Embryonic facial prominence (tissue), 1 donor: ENCODE measurements at regions not wholly inside any gene's neighbourhood (a gene's known extent, or its start where the extent isn't known, plus 50 kb on each side); places are given as distances from the start of the nearest gene placed in this dataset.
"Not testable (repeated sequence)": the region's sequence is repeated elsewhere in the genome, so short reads cannot be mapped to it uniquely, and the experiment has no call there.

ENCODE experiments used
- DNase-seq: peaks from one replicate; pipeline ENCODE4 v3.0.0-alpha.2; 2016; ENCODE audit errors: extremely low spot score

DNA sequence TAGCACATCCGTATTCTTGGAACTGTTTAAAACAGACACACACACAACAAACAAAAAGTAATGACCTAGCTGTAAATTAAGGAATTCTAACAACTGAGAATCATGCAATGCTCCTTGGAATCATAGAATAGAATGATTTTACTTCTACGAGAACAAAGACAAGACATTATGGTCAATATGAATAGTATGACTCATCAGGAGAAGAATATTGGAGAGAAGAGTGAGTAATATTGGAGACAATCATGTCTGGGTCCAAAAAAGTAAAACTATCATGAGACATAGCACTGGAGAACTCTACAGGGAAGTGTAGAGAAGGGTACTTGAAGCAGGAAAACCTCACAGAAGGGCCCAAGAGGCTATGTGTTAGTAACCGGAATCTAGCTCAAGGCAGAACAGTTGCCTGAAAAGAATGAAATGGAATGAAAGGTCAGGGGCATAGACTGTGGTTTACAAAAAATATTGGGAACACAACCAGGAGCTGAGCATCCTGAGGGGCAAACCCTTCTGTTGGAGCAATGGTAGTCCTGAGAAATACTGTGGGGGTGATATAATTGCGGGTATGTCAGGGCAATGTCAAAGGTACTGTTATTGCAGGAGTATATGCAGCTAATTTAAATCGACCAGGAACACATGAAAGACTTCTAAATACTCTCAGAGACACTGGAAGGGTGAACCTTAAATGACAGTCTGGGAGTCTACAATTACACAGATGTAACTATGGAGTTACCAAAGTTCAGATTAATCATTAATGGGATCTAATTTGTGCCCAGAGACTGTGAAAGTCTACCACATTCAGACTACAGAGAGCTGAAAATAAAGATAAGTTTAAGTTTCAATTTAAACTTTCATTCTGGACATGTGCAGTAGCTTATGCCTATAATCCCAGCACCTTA, 201.2 kb downstream of the BCHE start:
- no peak for DNase-seq

DNA sequence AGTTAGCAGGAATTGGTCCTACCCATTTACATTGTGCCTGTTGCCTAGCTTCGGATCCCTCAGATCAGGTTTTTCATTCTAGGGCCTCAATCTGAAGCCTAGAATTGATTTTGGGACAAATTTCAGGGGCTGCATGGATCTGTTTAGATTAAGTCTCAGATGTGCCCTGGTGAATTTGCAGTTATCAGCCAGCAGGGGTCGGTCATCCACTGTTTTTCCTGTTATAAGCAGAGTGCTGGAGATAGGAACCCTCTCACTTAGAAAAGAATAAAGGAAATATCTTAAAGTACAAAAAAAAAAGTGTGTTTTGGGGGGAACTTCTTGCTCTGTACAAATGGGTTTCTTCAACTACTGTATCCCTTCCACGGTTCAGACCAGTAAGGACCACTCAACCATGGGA, 212.5 kb downstream of the BCHE start:
- DNase-seq: no peak

DNA sequence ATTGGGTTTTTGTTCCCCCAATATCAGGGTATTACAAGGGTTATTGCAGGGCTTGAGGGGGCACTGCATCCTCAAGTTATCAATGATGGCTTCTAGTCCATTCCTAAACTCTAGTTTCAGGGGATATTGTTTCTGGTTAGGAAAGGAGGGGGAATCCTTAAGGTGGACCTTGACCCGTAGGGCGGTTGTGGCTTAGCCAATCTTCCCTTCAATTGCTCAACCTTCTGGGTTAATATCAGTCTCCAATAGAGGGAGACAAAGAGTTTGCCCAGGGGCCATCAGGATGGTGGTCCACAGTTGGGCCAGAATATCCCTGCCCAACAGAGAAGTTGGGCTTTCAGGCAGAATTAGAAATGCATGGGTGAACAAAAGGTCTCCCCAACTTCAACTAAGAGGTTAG, 214.9 kb downstream of the BCHE start:
- DNase-seq: no peak

DNA sequence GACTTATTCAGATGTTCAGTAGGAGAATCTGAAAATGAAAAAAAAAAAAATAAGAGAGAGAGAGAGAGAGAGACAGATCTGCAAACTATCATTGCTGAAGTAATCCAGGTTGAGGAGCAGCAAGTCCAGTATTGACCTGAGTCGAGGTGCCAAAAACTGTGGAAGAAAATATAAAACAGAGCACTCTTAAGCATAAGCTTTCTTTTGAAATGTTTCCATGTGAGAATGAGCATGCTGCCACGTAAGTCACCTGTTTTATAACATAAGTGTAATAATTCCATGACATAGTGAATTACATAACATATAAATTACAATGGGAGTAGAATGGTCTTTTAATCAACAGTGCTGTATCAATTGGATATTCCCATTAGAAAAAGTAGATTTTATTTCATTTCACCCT, 218.2 kb downstream of the BCHE start:
- DNase-seq: no peak

DNA sequence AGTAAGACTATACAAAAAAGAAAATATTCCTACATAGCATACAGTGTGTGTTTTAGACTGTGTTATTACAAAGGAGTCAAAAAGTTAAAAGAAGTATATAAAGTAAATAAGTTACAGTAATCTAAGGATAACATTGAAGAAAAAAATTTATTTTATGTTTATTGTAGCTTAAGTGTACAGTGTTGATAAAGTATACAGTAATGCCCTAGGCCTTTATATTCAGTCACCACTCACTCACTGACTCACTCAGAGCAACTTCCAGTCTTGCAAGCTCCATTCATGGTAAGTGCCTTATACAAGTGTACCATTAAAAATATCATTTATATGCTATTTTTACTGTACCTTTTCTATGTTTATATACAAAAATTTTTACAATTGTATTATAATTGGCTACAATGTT, 220.1 kb downstream of the BCHE start:
- no peak for DNase-seq

DNA sequence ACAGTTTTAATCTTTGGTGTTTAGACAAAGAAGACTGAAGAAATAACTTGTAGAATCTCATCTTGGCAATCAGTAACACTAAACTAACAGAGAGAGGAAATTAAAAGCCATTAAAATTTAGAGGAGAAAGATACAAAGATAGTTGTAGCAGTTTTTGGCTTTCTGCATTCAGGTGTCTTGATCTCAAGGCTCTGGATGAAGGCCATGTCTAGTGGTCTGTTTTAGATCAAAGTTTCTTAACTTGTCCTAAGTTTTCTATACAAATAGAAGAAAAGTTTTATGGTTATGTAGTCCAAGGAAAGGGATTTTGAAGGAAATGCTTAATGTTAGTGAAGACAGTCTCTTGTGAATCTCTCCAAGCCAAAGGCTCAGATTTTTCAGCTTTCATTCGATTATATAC, 222.9 kb downstream of the BCHE start:
- no peak for DNase-seq

DNA sequence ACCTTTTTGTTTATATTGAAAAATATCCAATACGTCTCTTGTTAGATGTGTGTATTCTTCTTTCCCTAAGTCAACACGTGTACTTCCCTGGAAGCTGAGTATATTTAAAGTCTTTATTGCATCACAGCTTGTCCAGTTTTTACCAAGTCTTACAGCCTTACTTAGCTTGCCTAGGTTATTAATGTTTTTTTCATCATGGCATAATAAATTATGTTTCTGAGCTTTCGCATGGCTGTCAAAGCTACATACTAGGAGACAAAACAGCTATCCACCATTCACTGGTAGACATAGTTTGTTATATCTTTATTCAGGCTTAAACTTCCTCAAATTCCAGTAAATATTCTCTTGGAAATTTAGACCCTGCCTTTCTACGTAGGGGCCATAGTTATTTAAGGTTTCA, 224.2 kb downstream of the BCHE start:
- no peak for DNase-seq

DNA sequence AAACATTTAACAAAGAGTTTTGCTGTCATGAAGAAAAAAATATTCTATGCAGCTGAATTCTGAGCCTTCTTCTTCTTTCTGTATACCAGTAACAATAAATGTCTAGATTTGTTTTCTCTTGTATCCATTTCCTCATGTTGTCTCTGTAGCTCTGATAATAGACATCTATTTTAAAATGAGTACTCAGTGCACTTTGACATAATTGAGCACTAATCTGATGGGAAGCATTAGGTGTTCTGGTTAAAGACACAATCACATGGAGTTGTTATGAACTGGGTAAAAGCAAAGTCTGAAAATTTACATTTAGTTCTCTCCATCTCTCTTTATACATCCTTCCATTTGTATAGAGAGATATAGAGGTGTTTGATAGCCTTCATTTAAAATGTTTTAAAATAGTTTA, 230.0 kb downstream of the BCHE start:
- no peak for DNase-seq

DNA sequence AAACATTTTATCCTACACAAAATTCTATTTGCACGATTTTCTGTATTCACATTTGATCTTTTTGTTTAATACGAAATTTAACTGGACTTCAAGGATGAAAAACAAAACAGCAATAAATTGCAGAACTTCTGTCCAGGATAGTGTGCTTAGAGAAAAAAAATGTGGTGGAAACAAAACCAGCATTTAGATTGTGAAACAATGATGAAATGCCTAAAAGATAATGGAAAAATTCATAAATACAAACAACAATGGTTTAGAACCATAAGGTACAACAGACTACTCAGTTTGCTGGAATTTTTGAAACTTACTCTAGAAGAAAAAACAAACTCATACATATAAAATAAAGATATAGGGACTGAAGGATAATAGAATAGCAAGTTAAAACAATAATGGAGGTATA, 234.0 kb downstream of the BCHE start:
- DNase-seq: no peak

DNA sequence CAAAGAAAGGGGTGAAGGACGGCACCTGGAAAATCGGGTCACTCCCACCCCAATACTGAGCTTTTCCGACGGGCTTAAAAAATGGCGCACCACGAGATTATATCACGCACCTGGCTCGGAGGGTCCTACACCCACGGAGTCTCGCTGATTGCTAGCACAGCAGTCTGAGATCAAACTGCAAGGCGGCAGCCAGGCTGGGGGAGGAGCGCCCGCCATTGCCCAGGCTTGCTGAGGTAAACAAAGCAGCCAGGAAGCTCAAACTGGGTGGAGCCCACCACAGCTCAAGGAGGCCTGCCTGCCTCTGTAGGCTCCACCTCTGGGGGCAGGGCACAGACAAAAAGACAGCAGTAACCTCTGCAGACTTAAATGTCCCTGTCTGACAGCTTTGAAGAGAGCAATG, 264.7 kb downstream of the BCHE start:
- DNase-seq: not testable (repeated sequence)

DNA sequence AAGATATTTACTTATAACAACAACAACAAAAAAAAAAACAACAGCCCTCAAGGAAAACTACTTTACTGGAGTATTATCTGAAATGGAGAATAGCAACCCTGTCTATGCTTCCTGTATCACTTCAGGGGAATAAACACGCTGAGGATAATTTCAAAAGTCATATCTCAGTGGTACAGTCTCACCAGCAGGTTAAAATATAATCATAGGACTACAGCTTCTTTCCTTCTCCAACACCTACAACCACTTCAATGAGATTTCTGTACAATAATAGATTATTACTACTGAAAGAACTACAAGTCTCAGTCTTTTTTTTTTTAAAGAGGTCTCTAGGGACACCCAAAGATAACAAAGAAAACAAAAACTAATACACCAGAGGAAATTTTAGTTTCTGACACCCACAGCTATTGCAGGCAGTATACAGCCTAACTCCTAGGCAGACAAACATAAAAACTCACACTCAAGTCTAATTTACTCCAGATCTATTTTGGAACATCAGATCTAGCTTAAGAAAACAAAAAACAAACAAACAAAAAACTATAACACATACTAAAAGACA, 268.2 kb downstream of the BCHE start:
- no peak for DNase-seq

DNA sequence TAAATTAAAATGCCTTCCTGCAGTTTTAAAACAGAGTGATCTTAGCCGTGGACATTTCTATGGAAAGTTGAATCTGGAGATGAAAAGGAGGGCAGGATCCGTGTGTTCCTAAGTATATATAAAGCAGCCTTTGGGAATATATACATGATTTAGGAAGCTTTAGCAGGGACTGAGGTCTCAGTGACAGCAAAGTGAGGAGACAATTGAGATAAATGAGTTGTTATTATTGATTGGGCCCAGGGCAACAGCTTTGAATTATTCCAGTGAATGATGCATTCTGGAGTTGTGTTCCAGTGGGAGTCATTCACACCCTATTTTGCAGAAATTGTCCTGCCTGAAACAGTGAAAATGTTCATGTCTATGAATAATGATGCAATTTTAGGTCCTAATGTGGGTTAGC, 281.4 kb downstream of the BCHE start:
- DNase-seq: no peak

DNA sequence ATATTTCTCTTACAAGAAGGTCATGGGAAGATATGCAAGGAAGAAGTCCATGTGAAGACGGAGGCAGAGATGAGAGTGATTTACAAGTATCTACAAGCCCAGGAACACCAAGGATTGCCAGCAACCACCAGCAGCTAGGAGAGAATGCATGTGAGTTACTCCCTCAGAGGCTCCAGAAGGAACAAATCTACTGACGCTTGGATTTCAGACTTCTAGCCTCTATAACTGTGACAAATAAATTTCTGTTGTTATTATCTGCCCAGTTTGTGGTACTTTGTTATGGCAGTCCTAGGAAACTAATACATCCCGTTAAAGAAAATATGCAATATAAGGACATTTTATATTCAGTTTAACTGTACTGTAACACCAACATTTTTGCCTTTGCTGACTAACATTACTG, 283.9 kb downstream of the BCHE start:
- DNase-seq: no peak

DNA sequence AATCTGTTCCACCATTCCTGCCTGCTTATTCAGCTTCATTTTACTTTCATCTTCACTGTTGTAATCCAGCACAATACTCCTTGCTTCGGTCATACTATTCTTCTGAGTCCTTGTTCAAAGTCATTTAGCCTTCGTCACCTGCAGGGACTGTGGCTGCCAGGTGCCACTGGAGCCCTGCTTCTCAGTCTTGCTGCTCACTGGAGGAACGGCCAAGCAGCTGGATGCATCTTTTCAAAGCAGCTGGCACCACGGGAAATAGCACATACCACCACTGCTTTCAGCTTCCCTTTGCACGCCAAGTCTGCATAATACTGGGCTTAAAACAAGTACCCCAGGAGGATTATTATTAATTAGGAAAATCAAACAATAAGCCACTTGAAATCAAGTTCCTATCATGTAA, 287.6 kb downstream of the BCHE start:
- DNase-seq: no peak

DNA sequence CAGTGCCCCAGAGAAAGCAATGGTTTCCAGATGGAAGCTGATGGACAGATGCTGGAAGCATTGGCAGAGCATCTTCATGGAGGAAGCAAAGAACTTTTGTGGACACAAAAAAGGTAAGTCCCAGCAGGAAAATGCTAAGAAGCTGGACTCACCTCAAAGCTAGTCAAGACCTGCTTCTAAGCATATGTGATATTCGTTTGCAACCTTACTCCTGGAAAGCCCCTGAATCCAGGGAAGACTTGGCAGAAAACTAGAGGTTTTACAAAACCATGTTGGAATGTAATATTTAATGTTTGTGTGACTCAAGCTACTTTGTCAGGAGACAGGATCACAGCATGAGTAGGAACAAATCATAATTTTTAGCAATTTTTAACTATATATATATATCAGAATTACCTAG, 288.2 kb downstream of the BCHE start:
- no peak for DNase-seq

DNA sequence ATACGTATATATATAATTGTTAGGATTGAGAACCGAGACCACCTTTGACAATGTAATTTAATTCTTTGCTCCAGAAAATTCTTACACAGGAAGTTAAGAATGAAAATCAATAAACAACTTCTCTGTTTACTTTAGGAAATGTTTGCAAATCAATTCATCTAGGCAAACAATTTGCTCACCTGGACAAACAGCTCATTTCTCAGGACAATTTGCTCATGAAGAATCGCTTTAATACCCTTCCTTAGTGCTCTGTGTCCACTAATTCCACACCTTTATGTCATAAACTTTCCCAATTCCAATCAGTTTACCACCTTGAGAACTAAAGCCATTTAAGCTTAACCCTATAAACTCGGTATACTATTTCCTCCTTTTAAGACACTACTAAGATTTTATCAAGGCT, 292.2 kb downstream of the BCHE start:
- no peak for DNase-seq

DNA sequence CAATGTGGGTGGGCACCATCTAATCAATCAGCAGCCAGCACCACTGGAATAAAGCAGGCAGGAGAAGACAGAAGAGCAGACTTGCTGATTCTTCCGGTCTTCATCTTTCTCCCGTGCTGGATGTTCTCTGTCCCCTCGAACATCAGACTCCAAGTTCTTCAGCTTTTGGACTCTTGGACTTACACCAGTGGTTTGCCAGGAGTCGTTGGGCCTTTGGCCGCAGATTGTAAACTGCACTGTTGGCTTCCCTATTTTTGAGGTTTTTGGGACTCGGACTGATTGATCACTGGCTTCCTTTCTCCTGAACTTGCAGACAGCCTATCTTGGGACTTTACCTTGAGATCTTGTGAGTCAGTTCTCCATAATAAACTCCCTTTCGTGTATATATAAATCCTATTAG, 292.8 kb downstream of the BCHE start:
- no peak for DNase-seq

DNA sequence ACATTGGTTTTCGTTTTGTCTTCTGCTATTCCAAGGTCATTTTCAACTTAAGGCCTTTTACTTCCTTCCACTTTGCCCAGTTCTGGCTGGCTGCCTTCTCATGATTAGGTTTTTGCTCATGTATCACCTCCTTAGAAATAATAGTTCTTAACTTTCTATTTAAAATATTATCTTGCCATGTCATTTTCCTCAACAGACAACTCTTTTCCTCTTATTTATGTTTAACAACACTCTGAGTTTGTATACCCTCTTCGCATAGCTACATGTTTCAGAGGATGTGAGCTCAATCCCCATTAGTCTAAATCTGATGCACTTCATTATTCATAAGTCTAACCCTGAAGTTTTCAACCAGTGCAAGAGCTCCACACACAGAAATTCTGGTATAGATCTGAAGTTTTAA, 299.1 kb downstream of the BCHE start:
- DNase-seq: no peak

DNA sequence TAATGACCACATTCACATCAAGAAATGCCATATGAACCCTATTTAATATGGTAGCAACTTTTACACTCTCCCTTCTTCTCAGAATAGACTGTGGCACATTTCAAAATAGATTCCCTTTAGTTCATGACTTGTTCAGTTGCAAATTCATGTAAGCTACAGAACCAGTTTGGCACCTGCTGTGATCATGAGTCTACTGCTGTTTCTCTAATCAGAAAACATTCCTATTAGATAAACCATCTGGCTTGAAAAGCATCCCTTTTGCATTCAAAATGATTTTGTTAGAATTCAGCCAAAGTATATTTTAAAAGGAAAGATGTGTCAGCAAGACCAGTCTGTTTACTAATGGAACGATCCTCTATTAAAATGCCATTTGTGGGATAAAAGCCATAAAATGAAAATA, 304.4 kb downstream of the BCHE start:
- no peak for DNase-seq

DNA sequence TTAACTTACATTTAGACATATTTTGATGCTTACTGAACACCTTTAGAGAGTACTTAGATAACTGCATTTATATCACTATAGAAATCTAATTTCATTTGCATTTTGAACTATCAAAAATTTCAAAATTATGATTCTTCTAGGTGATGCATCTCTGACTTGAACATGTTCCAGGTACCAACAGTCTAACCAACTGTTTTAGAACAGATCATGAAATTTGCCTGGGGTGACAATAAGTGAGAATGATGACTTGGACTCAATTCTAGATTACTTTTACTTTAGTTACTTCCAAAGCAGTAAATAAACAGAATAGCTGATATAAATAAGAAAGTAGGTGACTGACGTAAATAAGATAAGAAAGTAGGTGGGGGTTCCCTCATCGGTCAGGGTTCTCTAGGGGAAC, 307.8 kb downstream of the BCHE start:
- DNase-seq: no peak

DNA sequence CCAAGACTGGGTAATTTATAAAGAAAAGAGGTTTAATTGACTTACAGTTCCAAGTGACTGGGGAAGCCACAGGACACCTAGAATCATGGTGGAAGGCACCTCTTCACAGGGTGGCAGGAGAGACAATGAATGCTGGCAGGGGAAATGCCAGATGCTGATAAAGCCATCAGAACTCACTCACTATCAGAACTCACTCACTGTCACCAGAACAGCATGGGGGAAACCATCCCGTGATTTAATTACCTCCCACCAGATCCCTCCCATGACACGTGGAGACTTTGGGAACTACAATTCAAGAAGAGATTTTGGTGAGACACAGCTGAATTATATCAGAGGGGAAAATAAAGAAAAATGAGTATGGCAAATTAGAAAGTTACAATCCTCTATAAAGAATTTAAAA, 310.9 kb downstream of the BCHE start:
- no peak for DNase-seq

DNA sequence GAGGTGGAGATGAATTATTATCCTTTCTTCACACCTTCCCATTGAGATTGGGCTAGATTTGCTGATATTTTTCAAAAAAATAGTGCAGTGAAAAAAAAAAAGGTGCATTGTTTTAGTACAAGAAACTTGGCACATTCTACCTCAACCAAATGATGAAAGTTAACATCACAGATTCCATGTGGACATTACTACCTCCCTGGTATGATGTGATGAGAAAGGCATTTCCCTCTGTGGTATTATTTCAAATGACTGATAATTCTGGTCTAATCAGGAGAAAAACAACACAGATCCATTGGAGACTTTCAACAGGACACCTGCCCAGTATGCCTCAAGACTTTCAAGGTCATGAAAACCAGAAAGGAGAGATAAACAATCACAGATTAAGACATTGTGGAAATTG, 313.4 kb downstream of the BCHE start:
- no peak for DNase-seq

DNA sequence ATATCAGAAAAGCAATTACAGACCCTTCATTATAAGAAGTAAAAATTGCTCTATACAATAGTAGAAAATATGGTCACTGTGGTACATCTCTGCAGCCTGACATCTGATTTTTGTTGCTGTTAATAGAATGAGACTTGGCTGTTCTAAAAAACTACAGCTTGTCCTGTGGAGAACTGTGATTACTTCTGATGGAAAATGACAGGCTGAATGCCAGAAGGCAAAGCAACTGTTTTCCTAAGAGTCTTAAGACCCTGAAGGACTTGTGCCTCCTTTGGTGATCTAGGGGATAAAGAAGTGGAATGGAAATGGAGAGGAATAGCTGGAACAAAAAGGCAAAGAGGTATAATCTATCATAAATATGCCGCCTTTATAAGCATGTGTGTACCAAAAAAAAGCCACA, 314.8 kb downstream of the BCHE start:
- no peak for DNase-seq
